Brain pericyte (primary cell): ENCODE measurements at regions not wholly inside any gene's neighbourhood (a gene's known extent, or its start where the extent isn't known, plus 50 kb on each side); places are given as distances from the start of the nearest gene placed in this dataset.
"Not testable (repeated sequence)": the region's sequence is repeated elsewhere in the genome, so short reads cannot be mapped to it uniquely, and the experiment has no call there.

ENCODE experiments used
- DNase-seq: peaks from one replicate; pipeline ENCODE4 v3.0.0-alpha.2; 2012; ENCODE audit warnings: low read depth, low spot score

DNA sequence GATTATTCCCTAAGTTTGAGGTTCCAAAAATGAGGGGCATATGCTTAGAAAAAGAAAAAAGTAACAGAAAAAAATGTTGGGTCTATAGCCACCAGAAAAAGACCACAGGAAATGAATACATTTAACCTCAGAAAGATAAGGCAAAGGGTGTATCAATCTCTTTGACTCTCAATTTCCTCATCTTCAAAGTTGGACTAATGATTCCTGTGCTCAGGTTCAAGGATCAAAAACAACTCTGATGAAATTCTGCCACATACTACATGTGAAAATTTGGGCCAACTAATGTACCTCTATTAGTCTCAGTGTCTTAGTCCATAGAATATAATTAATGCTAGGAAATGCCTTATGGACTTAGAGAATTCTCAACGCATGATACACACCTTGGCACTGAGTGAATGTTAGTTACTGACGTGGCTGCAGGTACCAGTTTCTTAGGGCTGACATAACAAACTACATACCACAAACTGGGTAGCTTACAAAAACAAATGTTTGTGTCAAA lies 257.7 kb downstream of the ANKRD50 start:
- DNase-seq, result no peak

DNA sequence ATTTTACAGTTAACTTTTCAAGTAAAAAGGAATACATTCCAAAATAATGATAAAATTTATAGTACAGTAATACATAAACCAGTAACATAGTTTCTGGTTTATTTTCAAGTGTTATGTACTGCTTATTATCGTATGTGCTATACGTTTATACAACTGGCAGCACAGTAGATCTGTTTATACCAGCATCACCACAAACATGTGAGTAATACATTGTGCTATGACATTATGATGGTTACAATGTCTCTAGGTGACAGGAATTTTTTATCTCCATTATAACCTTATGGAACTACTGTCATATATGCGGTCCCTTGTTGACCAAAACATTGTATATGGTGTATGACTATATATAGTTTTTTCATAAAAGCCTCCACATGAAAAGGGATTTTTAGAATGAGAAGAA lies 256.9 kb downstream of the ANKRD50 start:
- no peak for DNase-seq

DNA sequence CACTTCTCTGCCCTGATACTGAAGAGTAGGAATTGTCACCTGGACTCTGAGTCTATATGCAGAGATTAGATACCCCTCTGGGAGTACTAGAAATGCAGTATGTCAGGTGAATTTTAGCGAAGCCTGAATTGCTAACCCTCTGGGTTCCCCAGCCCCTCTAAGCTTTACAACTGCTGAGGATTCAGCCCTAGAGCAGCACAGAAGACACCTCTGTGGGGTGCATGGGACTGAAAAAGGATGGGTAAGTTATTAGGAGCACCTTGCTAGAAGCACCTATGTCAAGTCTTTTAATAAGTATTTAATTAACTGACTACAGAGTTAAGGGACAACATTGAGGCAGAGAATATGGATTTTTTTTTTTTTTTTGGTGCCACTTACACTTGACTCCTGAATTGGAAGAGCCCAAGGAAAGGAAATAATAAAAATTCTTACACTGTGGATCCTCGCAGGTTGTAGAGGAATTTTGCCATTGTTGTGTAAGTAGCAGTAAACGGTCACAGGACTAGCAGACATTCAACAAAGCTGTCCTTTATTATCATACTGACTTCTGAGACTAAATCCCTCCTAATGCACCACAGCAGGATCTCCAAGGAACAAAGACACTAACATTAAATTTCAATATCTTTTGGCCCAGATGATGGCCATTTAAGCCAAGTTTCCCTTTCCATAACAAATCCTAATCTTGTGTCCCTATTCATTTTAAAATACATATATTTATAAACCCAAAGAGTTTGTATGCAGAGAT lies 253.2 kb downstream of the ANKRD50 start:
- DNase-seq, result no peak

DNA sequence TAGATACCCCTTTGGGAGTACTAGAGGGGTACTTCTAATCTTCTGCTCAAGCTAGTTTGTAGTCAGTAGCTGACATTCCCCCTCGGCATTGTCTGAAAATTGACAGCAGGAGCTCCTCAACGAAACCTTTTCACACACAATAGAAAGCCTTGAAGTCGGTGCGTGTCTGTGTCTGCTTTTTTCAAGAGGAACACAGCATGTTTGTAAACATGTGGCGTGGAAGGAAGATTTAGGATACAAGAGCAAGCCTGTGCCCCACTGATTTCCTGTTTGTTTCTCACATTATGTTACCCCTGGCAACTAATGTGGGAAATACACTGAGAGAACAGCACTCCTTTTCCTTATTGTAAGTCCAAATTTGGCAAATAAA lies 252.6 kb downstream of the ANKRD50 start:
- no peak for DNase-seq

DNA sequence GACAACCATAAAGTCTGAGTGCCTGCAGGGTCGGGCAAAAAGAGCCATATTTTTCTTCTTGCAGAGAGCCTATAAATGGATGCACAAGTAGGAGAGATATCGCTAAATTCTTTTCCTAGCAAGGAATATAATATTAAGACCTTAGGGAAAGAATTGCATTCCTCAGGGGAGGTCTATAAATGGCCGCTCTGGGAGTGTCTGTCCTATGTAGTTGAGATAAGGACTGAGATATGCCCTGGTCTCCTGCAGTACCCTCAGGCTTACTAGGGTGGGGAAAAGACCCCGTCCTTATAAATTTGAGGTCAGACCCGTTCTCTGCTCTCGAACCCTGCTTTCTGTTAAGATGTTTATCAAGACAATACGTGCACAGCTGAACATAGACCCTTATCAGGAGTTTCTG lies 250.9 kb downstream of the ANKRD50 start:
- DNase-seq, result not testable (repeated sequence)

DNA sequence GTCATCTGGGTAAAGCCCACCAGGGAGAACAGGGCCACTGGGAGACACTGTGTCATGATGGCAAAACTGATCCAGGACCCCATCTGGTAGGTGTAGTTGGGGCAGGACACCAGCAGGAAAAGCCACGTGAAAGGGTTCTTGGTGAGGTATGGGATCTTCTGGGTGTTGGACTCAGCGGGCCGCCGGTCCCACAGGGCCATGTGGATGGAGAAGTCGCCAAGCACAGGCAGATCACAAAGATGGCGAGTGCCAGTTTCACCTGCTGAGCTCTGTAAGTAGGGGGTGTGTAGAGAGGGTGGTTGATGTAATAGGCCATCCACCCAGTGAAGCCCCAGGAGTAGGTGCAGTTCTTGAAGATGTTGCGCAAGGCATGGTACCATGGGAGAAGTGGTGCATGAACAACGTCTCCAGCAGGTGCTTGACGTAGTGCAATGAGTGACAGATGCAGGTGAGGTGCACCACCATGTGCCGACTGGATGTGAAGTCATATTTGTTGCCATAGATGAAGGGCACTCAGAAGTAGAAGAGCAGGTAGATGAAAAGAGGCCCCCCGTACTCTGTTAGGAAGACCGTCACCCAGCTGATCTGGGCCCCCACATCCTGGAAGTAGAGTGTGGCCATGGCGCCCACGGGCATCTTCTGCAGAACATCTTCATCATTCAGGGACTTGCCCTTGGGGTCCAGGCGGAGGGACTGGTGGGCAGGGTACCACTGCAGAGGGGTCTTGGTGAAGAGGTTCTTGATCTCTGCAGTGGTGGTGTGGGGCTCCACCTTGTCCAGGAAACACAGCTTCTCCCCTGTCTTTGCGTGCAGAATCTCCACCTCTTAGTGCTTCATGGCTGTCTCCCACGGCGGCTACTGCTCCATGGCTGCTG lies 249.3 kb downstream of the ANKRD50 start:
- no peak for DNase-seq

DNA sequence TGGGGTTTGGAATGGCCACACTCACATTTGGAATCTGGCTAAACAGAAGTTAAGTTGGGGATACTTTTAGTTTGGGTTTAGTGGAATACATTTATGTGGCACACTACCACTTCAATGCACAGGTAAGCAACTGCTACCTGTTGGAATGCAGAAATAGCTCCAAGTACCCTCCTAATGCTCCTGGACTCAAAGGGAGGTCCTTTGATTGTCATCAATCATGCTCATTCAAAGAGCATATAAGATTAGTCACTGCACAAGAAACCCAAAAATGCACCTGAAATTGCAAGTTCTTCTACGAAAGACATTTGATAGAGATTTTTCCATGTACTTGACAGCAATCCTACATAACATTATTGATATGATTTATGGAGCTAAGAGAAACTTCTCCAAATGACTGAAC lies 247.7 kb downstream of the ANKRD50 start:
- DNase-seq, result no peak

DNA sequence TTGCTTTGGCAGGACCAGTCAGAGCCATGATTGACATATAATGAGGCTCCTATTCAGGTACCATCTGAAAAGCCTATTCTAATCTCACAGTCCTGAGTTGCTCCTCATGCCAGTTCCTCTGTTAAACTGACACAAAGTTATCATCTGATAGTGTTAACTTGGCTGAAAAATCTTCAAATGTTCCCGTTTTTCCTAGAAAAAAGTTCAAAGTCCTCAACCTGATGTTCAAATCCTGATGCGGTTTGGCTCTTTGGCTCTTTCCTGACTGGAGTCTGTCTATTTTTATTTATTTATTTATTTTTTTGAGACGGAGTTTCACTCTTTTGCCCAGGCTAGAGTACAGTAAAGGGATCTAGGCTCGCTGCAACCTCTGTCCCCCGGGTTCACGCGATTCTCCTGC lies 244.2 kb downstream of the ANKRD50 start:
- DNase-seq, result no peak

DNA sequence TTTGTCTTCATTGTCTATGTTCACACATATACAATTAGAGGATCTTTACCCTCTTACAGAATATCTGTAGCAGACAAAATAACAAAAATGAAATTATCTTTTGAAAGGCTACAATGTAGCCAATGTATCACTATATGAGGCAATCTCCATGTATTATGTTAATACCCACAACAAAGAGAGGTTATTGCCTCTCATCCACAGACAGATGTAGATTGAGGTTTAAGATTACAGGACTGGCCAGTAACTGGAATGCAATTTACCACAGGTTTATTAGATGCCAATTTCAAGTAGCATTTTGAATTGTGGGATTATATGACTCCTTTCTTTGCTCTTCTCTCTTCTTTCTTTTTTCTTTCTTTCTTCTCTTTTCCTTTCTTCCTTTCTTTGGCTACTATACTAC lies 242.6 kb downstream of the ANKRD50 start:
- no peak for DNase-seq

DNA sequence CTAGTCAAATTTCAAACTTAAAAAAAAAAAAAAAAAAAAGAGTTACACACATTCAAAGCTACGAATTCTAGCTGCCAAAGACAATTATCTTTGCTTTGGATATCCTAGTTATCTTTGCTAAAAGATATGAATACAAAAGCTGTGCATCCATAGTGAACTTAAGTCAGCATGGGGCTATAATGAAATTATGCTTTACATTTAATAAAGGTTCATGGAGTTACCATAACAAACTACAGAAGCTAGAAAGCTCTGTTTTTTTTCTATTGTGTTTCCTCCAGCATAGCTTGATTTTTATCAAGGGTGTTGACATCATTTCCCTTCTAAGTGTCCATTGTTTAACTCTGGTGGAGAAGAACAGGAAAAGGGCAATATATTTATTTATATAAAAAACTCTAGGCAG lies 234.1 kb downstream of the ANKRD50 start:
- DNase-seq, result no peak

DNA sequence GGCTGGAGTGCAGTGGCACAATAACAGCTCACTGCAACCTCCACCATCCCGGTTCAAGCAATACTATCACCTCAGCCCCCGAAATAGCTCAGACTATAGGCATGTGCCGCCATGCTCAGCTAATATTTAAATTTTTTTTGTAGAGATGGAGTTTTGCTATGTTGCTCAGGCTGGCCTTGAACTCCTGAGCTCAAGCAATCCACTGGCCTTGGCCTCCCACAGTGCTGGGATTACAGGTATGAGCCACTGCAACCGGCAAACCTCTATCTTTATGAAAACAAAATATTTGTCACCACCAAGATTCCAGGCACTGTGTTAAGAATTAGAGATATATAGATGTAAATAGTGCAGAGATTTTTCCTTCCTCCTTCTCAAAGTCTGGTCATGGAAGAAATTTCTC lies 232.5 kb downstream of the ANKRD50 start:
- no peak for DNase-seq

DNA sequence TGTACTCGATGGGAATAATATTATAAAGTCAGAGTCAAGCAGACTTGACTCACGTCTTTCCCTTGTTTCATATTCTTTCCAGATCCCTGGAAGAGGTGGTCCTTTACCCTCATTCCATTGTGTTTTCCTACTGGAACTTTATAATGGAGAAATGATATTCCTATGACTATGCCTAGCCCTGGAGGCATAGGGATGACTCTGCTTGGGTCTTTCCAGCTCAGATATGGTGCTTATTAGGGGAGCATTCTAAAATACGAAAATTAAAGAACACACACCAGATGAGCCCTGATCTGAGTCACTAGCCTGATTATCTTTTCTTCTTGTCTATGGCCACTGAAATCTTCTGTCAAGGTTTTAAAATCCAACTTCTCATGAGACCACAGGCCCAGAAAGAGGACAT lies 231.4 kb downstream of the ANKRD50 start:
- no peak for DNase-seq

DNA sequence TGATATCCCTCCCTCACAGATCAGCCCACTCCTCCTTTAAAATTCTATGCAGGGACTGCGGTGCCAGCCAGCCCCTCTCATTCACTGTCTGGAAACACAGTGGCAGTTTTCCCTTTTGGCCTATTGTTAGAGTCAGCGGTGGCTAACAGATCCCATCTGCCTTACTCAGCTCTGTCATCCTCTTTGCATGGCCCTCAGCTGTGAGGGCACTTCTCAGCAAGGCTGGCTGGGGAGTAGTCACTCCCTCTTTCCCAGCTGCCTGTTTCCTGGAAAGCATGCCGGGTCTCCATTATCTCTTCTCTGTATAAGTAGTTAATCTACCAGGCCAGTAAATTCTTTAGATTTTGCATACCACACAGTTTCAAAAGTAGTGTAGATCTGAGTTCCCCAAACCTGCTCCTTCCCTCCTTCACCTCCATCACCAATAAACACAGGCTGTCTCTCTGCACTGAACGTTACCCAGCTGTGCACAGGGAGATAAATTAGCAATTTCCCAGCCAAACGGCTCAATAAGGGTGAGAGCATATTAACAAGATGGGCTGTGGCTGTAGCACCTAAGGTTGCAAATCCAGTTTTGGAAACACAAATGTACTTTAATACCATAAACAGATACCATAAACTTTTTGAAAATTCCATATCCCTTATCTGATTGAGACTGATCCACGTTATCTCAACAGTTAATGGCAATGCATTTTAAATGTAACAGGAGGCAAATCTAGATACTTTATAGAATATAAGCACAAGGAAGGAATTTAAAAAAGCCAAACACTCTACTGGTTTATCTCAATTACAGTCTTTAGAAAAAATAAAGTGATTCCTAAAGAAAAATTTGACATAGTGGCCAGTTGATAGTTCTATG lies 229.3 kb downstream of the ANKRD50 start:
- no peak for DNase-seq

DNA sequence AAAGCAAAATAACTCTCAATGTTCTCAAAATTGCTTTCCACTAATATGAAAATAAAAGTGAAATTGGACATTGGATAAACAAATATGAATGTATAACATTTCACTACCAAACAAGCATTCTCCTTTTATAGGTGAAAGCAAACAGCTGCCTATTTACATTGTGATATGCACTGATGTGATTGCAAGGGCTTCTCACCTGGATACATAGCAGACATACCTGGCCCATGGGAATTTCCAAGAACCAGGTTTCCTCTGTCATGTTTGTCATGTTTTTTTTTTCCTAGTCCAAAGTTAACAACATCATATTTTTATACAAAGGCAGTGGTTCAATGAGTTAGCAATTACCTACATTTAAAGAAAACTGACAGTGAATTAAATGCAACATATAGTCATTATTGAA lies 228.5 kb downstream of the ANKRD50 start:
- DNase-seq, result no peak

DNA sequence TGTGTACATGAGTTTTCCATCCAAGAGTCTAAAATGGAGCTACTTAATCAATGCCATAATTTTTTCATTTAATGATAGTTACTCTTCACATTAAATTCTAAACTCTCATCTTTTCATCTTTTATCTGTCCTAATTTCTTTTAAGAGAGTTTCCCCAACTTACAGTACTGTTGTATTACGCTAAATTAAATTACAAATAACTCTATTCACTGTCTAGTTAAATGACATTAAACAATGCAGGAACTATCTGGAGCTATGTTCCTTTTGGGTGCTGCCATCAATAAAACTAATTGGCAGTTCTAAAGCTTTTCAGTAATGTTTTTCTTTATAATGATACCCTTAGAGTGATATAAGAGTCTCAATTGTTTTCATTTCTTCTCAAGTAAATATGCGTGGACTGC lies 227.6 kb downstream of the ANKRD50 start:
- DNase-seq, result no peak

DNA sequence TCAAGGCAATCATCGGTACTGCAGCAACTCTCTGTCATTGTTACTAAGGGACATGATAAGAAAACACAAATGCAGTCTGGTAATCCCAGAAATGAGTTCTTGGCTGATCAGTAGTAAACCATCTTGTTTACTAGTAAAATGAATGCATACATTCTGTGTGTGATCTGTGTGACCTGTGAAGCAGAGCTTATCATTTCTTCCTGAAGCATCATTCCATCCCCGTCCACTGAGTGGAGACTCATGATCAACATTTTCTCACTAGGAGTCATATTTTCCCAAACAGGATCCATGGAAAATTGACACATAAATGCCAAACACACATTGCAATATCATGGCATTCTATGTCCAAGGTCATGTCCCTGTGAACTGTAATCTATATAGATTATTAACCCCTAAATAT lies 226.1 kb downstream of the ANKRD50 start:
- no peak for DNase-seq

DNA sequence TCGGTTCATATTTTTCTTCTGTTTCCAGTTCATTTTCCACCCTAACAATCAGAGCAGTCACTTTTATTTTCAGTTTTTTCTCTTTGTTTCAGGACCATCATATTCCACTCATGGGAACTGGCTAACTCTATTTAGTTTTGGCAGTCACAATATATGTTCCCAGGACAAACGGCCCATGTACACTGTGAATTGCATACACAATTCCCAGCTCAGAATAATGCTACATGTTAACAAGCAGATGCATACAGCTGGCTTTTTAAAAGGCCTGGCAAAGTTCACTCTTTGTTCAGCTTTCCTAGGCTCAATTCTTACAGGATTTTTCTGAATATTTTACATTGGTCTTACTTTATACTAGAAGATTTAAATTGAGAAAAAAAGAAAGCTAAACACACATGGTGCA lies 224.9 kb downstream of the ANKRD50 start:
- no peak for DNase-seq

DNA sequence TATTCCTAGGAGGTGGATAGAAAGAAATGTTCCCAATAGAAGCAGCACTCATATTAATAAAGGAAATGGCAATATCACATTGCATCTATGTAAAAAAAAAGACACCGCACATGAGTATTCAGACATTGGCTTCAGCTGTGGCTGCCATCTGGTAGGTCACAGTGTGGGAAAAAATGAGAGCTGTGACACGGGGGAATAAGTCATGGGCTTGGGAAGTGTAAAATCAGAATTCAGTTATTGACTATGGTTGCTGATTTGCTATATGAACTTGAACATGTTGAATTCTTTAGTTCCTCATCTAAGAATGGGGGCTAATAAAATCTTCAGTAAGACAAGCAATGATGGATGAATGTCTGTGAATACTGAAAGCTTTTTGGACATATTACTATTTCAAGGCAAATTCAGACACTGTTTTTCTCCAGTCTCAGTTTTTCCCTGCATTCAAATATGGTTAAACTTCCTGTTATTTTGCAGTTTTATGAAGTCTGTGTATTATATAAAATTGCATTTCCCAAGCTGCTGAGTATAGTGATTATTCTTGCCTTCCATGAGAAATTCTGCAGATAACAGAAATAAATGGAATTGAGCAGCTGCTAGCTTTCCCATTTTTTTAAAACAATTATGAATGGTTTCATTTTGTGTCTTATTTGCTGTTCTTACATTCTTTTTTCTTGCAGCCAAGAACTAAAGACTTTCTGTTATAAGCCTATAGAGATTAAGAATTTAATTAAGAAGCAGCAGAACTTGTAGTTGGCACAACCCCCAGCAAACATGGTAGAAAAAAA lies 221.0 kb downstream of the ANKRD50 start:
- no peak for DNase-seq

DNA sequence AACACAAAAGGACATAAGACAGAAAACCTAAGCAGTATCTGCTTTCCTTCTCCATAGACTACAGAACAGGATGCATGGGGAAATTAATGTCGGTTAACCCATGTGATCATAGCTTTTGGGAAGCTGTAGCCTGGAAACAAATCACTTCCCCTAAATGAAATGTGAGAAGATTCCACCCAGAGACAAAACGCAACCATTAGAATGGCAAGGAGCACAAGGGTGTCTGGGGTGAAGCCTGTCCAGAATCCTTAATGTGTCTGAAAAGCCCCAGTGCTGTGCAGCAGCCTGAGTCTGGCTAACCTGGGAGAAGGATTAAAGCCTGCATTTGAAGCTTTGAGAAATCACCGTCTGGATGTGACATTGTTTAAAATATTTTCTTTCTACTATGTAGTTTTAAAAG lies 213.3 kb downstream of the ANKRD50 start:
- DNase-seq, result no peak

DNA sequence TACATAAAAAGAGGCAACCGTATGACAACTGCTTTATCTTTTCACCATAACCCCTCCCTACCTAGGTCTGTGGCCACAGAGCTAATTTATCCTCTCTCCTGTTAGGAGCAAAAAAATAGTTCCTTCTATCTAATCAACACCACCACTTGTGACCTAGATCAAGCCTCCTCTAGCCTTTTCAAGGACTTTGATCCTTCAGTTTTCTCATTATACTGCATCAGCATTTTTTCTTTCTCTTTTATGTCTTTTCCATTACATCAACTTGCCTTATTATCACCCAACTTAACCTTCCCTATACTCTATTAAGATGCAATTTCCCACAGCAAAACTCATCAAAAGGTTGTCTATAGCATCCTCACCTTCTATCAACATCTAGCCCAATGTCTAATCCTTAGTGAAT lies 211.0 kb downstream of the ANKRD50 start:
- no peak for DNase-seq

DNA sequence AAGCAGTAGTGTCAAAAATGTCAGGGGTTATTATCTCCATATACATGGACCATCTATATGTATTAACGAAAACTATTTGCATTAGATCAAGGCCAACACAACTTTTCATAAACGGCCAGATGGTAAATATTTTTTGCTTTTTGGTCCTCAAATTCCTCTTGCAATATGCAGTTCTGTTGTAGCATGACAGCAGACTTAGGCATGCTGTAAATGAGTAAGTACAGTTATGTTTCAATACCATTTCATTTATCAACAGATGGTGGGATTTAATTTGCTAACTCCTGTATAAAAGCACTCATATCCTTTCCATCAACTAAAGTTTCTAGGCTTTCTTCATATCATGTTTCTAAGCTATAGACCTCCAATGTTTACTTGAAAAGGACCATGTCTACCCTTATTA lies 208.1 kb downstream of the ANKRD50 start:
- DNase-seq, result no peak
